HG03025 (cell line): ENCODE measurements at regions not wholly inside any gene's neighbourhood (a gene's known extent, or its start where the extent isn't known, plus 50 kb on each side); places are given as distances from the start of the nearest gene placed in this dataset.
"Not testable (repeated sequence)": the region's sequence is repeated elsewhere in the genome, so short reads cannot be mapped to it uniquely, and the experiment has no call there.

ENCODE experiments used
- ATAC-seq: cut with Tn5 transposase; IDR thresholded peaks from one replicate; pipeline ENCODE4 v1.9.1; 2021; ENCODE audit warnings: mild to moderate bottlenecking, moderate library complexity; ENCODE audit not compliant: unreplicated experiment, low FRiP score

DNA sequence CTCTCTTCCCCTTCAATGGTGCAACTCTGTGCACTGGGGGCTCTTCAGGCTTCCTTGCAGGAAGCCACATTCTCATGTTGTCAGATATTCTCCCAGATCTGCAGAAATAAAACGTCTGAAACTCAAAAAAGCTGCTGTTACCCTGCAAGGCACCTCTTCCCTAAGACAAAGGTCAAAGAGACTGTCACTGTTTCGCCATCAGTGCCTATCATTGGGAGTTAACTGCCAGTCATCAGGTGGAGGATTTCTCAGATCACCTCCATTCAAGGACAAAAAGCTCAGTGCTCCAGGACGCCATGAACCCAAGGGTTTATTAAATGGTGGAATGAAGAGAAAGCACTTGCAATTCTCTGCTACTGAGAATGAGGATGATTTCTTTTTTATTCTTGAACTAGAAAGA is 144.6 kb upstream of the PALS2 start:
- no peak for ATAC-seq

DNA sequence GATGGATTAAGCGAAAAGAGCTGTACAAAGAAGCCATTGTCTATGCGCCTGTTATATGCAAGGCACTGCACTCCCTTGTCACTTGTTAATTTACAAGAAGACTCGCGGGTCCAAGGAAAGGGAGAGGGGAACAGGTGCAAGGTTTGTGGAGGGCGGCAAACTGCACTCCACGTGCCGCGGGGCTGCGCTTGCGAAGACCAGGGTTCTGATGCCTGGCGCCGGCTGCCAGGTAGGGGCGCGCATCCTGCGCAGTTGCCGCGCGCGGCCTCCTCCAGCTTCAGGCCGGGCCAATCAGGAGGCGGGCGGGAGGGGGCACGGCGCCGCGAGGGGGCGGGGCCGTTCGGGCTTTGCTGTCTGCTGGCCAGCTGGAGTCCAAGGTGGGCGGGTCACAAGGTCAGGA is 140.6 kb upstream of the PALS2 start:
- no peak for ATAC-seq

DNA sequence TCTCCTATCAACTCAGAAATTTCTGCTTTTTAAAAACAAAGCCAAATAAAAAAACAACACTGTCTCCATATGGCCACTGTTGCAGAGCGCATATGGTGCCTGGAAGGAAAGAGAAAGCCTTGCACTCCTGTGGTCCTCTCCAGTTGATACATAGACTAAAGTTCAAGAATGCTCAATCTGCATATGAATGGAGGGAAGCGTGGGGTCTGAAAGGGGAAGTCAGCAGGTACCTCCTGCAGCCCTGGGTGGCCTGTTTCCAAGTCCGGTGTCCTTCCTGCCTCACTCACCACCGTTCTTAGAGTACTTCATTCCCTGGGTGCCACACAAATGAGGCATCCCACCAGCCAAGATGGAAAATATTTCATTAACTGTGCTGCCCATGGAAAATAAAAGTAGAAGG is 138.3 kb upstream of the PALS2 start:
- no peak for ATAC-seq

DNA sequence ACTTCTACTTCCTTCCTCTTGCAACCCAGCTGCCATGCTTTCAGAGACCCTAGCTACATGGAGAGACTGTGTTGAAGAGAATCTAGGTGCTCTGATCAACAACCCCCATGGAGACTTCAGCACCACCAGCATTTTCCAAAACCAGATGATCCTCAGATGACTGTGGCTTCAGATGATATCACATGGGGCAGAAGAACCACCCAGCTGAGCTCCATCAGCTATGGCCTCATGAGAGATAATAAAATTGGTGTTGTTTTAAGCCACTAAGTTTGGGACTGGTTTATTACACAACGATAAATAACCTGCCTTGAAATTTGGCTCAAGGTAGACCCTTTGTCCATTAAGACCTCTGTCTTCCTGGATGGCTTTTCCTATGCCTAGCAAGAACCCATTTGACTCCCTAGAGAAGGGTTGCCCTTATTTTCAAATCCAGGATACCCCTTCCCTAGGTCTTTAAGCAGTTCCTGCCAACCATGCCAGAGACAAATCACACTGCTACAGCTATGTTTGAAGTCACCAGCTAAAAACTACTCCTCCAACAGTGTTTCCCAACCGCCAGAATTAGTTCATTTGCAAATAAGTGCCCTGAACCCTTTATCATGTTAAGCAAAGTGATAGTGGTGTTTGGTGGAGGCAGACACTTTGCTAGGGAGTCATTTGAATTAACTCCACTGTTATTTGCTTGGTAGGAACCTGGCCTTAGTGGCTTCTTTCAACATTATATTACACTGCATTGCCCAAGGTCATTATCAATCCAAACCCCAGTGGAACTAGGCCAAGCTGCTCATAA is 136.9 kb upstream of the PALS2 start:
- no peak for ATAC-seq

DNA sequence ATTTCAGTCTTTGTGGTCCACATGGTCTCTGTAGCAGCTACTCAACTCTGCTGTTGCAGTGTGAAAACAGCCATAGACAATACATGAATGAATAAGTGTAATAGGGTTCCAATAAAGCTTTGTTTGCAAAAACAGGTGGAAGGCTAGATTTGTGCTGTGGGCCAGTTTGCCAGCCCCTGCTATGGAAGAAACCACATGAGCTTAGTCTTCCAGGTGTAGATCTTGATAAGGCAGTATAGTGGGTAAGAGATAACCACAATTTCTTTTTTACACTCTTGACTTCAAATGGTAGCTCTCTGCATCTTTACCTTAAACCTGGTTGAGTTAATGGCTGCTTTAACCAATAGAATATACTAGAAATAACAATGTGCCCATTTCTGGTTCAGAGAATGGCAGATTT is 135.0 kb upstream of the PALS2 start:
- no peak for ATAC-seq

DNA sequence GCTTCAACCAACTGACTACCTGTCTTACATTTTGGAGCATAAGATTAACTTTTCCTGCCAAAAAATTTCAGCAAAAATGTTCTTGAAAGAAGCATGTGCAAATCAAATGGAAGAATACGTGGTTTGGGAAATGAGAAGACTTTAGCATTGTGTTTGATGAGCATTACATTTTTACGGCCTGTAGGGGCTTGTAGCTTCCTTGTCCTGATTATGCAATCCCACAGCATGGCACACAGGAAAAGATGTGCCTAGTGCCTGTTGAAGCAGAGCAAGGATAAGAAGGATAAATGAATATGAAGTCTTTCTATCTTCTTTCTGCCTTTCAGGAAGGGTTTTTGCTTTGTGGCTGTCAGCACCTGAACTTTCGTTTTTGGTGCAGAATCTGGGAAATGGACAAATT is 134.1 kb upstream of the PALS2 start:
- ATAC-seq = not testable (repeated sequence)

DNA sequence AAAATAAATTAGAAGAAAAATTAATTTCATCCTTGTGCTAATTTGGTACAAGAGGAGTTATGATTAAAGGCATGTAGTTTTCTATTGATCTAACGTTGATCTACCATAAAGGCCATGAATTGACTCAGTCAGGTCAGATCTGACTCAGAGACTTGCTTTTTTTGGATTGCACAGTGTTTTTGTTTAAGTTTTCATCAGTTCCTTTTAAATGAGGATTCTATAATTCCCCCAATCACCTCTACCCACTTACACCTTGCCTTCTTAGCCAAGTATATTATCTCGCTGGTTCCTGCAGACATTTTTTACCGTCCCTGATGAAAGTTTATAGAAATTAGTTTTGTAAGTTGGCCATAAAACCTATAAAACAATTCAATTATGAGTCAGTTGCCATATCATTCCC is 132.4 kb upstream of the PALS2 start:
- ATAC-seq = no peak

DNA sequence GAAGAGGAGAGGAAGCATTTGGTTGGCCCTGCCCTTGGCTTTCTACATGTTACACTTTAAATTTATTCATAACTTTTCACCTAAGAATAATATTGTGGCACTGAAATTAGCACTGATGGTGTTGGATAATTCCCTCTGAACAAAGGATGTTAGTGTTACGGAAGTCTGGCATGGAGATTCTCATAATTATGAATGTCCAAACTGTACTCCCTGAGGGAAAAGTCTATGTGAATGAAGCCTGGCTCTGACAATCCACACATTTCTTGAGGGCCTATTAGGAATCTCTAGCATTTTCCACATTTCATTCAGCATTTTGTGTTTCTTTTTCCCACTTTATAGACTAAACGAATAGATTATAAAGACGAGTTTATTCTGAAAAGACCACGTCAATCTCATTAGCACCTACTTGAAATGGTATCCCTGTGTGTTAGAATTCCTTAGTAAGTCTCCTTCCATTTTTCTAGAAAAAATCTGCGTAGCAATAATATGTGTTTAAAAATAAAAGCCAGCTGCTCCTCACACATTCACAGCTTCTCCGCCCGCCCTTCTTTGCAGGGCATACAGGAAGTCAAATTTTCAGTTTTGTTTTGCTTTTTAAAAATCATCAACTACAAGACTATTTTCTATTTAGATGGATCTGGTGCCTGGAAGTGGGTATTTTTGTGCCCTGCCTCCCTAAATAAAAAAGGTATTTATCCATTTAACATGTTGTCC is 131.8 kb upstream of the PALS2 start:
- ATAC-seq = no peak

DNA sequence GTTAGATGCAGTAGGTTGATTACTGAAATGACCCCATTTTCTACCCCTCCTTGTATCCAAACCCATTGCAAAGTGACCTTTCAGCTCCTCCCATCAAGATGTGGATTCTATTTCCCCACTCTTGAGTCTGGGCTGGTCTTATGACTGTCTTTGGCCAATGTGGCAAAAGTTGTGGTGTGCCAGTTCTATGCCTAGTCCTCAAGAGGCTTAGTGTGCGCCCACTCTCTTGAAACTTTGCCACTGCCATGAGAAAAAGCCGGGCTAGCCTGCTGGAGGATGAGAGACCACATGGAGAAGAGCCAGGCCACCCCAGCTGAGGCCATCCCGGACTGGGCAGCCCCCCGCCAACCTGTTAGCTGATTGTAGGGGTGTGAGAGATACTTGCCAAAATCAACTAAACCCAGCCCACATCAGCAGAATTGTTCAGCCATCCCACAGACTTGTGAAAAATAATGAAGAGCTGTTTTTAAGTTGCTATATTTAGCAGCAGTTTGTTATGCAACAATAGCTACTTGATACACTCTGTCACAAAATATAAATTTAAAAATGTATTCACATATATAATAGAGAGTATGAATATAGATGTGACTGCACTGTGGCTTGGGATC is 131.0 kb upstream of the PALS2 start:
- ATAC-seq = no peak

DNA sequence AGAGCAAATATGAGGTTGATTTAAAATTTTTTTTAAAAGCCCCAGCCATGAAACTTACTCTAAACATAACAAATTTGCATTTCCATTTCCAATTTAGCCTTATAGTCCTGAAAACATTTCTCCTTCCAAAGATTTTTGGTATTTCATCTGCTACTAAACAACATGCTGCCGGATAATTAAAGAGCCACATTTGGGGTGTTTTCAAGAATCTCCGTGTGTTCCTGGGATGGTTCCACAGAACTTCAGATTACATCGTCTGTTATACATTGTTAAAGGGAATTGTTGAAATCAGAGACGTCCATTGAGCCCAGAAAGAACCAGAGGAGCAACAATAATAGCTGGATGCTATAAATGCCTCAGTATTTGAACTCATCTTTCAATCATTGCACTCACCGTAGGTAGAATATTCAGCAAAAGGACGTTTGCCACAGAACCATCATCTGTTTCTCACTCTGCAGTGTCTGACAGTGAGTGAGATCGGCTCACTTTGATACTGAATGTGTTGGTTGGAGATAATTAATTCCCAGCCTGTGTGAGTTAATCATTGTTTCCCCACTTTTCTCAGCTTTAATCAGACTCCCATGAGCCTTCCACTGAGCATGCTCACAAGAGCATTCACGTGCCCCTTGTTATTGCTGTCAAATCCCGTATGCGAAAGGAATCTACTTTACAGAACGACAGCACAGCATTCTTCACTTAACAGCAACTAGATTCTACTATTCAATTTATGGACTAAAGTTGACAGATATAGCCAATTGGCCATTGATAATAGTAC is 128.4 kb upstream of the PALS2 start:
- ATAC-seq = no peak

DNA sequence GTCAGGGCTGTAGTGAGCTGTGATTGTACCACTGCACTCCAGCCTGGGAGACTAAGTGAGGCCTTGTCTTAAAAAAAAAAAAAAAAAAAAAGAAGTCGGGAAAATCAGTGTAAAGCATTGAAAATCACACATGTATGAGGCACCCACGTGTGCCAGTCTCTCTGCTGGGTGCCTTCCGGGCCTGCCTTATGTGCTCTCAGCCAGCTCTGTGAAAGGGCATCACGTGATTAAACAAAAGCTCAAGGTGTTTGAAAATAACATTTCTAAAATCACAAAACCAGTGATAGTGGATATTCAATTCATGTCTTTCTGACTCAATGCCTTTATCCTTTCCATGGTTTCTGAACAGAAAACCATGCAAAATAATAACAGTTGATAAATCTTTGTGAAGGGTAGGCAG is 125.2 kb upstream of the PALS2 start:
- ATAC-seq = no peak

DNA sequence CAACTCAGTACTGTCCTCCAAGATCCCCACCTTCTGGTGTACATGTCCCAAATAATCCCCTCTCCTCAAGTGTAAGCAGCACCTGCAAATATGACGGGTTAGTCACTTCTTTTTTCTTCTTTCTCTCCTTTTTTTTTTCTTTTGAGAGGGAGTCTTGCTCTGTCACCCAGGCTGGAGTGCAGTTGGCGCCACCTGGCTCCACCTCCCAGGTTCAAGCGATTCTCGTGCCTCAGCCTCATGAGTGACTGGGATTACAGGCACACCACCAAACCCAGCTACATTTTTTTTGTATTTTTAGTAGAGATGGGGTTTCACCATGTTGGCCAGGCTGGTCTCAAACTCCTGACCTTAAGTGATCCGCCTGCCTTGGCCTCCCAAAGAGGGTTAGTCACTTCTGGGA is 123.8 kb upstream of the PALS2 start:
- ATAC-seq = not testable (repeated sequence)

DNA sequence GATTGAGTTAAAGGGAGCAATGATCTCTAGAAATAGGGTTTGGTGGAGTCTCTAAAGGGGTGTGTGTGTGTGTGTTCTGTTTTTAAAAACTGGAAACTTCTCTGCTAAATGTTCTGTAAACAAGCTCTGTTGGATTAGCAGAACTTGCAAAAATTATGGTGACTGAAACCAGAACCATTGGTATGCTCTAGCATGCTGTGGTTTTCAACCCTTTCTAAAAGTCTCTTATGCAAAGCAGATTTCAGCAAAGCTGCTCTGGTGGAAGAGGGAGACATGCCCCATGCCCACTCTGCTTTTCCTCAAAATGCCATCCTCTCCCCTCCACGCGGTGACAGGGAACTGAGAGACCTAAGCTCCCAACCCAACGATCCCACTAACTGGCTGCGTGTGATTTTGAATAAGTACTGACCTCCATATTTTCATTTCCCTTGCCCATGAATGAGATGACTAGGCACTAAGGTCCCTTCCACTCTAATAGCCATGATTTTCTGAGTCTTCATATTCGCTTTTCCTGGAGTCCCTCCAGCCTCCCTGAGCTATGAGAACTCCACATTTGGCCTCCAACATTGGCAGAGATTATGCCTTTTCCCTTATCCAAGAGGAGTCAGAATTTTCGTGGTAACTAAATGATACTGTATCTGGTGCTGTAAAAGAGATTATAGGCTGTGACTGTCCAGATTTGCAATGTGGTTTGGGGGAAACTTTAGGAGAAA is 117.3 kb upstream of the PALS2 start:
- peak; percentile 80 for ATAC-seq

DNA sequence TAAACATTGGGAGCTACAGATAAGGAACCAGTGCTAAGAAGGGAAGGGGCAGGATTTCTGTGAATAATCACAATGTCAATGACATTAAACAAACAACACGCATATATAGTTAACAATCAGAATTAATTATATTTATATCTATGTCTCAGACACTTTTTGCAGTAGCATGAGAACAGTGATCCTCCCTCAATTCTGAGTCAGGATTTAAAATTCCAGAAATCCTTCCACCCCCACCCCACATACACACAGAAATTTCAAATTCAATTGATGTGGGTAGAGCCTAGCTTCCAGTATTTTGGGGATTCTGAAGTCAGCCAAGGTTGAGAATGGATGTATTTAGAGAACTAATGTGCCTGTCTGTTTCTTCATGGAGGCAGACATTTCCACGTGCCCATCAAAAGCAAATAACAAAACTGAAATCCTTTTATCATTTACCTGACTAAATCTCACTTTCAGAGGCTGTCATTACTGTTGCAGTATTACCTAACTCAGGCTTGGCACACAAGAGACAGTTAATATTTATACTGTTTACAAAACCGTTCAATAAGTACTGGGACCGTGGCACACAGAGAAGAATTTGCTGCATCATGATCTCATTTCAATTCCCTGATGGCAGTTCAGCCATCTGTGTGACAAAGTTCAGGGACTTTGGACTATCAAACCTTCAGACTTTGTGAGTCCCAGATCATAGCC is 116.6 kb upstream of the PALS2 start:
- no peak for ATAC-seq

DNA sequence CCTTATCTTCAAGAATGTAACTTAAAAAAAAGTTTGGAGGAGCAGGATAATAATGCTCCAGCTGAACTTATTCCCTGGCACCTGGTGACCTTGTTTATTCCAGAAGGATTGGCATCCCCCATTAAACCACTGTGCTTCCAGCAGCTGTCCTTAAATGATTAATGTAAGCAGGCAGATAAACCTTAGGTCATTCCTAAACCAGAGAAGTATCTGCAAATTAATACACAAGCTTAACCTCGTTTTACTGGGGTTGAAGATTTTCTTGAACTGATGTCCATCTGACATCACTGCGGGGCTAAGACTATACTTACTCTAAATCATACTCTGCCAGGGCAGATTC is 116.1 kb upstream of the PALS2 start:
- ATAC-seq = no peak

DNA sequence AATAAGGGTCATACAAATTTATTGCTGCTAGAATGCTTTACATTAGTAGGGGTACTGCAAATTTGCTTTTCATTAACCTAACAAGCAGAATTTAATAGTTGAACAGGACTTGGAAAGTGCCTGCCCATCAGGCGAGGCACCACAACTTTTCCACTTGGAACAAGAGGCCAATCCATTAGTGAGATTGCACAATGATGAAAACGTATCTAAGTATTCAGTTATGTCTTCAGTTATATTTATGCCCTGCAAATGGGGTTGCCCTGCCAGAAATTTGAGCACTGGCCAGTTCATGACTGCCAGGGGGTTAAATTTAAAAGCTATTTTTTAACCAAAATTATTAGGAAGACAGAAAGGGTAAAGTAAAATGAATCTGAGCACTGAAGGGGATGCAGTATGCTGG is 111.1 kb upstream of the PALS2 start:
- no peak for ATAC-seq

DNA sequence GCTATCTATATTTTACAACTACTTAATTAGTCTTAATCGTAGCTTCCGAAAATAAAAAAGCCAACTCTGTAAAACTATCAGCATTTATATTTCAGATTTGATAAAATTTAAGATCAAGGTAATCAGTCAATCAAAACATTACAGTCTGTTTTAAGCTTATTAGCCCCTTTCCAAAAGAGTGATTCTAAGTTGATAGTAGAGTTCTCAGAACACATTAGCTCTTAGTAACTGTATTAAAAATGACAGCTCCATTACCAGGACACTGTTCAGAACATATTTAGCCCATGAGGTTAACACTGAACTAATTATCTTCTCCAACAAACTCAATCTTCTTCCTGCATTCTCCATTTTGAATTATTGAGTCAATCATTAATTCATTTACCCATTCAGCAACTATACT is 110.3 kb upstream of the PALS2 start:
- ATAC-seq = no peak

DNA sequence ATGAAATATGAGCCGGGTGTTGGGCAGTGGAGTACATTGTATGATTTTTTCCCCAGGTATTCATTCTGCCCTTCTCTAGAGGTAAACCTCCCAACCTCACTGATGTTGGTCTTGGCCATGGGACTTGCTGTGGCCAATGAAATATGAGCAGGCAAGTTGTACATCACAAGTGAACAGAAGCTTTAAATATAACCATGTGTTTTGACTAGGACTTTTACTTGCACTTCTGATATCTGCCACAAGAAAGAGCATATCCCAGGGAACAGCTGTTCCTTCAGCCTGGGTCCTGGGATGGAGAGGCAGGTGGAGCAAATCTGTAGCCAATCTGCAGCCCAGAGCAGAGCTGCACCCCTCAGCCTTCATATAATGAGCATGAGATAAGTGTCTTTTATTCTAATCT is 109.8 kb upstream of the PALS2 start:
- no peak for ATAC-seq

DNA sequence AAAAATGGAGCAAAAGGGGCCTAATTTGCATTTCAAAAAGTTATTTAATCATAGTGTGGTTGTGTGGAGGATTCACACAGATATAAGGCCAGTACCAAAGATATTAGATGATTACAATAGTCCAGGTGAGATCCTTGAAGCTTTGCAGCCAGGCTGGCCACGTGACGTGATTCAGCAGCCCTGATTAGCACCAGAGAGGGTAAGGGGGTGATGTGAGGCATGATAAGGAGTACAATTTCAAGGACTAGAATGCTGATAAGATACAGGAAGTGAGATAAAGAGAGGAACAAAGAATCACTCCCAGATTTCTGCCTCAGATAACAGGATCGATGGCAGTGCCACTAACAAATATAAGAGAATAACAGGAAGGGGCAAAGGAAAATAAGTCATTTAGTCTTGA is 108.4 kb upstream of the PALS2 start:
- ATAC-seq = no peak

DNA sequence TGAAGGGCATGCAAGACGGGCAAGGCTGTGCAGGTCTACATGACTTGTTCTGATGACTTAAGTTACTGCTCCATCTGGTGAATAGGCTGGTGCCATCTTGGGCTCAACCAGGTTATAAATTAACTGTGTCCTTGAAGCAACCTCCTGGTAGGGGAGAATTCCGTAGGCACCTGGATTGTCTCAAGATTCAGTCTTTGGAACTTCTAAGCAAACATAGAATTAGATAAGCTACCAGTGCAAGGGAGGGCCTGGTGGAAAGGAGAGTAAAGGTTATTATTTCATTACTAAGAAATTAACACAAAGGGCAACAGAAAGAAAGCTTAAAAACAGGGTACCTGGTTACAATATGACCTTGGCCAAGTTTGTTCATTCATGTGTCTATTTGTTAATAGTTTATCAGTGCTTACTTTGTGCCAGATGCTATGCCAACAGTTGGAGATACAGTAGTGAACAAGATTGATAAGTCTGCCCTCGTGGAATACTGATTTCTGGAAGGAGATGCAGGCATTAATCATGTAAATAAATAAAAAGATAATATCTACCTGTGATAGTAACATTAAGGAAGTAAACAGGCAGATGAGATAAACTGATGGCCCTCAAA is 107.0 kb upstream of the PALS2 start:
- no peak for ATAC-seq
